HepG2 (cell line): ENCODE measurements at regions not wholly inside any gene's neighbourhood (a gene's known extent, or its start where the extent isn't known, plus 50 kb on each side); places are given as distances from the start of the nearest gene placed in this dataset.

ENCODE experiments used
- CEBPG ChIP-seq: IDR thresholded peaks from 2 replicates; pipeline ENCODE4 v1.6.1; 2016
- CENPX ChIP-seq: sonication (generic); formaldehyde crosslinking; IDR thresholded peaks from 2 replicates; pipeline ENCODE4 v1.9.0; 2021; ENCODE audit warnings: mild to moderate bottlenecking, missing genetic modification reagents, moderate library complexity
- ESRRA ChIP-seq: sonication (generic); formaldehyde crosslinking; IDR thresholded peaks from 2 replicates; pipeline ENCODE4 v1.5.1; 2020; ENCODE audit warnings: mild to moderate bottlenecking, low read depth, missing genetic modification reagents
- GABPB1 ChIP-seq: IDR thresholded peaks from 2 replicates; pipeline ENCODE4 v1.6.1; 2016; ENCODE audit warnings: mild to moderate bottlenecking, missing genetic modification reagents, moderate library complexity, missing compliant biosample characterization
- GATAD1 ChIP-seq: IDR thresholded peaks from 2 replicates; pipeline ENCODE4 v1.6.1; 2016; ENCODE audit warnings: missing genetic modification reagents, missing compliant biosample characterization
- GLI4 ChIP-seq: sonication (generic); formaldehyde crosslinking; IDR thresholded peaks from 2 replicates; pipeline ENCODE4 v1.5.1; 2020; ENCODE audit warnings: missing genetic modification reagents, mild to moderate bottlenecking, moderate library complexity, borderline replicate concordance
- HMG20A ChIP-seq: IDR thresholded peaks from 2 replicates; pipeline ENCODE4 v1.6.1; 2016; ENCODE audit warnings: borderline replicate concordance
- HNRNPLL ChIP-seq: fragments of 200-400 bp; formaldehyde crosslinking; IDR thresholded peaks from 2 replicates; pipeline ENCODE4 v1.6.1; 2017; ENCODE audit warnings: mild to moderate bottlenecking, low read depth, low read length; ENCODE audit not compliant: poor library complexity, severe bottlenecking
- KAT8 ChIP-seq: IDR thresholded peaks from 2 replicates; pipeline ENCODE4 v1.6.1; 2016; ENCODE audit warnings: missing genetic modification reagents, missing compliant biosample characterization
- MIER2 ChIP-seq: IDR thresholded peaks from 2 replicates; pipeline ENCODE4 v1.6.1; 2016; ENCODE audit warnings: missing biosample characterization, missing genetic modification reagents
- NBN ChIP-seq: fragments of 450-650 bp; conservative IDR thresholded peaks from 2 replicates; pipeline ENCODE4 v1.6.1; 2017
- SAP130 ChIP-seq: IDR thresholded peaks from 2 replicates; pipeline ENCODE4 v1.6.1; 2016; ENCODE audit warnings: low read depth
- SNAI1 ChIP-seq: sonication (generic); formaldehyde crosslinking; IDR thresholded peaks from 2 replicates; pipeline ENCODE4 v1.5.0; 2020; ENCODE audit warnings: mild to moderate bottlenecking, missing genetic modification reagents, borderline replicate concordance
- SSRP1 ChIP-seq: IDR thresholded peaks from 2 replicates; pipeline ENCODE4 v1.6.1; 2016; ENCODE audit warnings: control low read depth
- TBL1XR1 ChIP-seq: fragments of 150-350 bp; IDR thresholded peaks from 2 replicates; pipeline ENCODE4 v1.6.1; 2014; ENCODE audit warnings: borderline replicate concordance, low read length; ENCODE audit not compliant: partially characterized antibody
- THYN1 ChIP-seq: sonication (generic); formaldehyde crosslinking; IDR thresholded peaks from 2 replicates; pipeline ENCODE4 v1.8.1; 2023; ENCODE audit warnings: low read depth, mild to moderate bottlenecking, moderate library complexity, missing genetic modification reagents, borderline replicate concordance
- ZNF556 ChIP-seq: sonication (generic); formaldehyde crosslinking; IDR thresholded peaks from 2 replicates; pipeline ENCODE4 v1.4.0; 2020; ENCODE audit warnings: mild to moderate bottlenecking, missing genetic modification reagents, borderline replicate concordance
- ZNF746 ChIP-seq: sonication (generic); formaldehyde crosslinking; IDR thresholded peaks from 2 replicates; pipeline ENCODE4 v1.8.0; 2022; ENCODE audit warnings: mild to moderate bottlenecking, missing genetic modification reagents
- ZNF788 ChIP-seq: sonication (generic); formaldehyde crosslinking; IDR thresholded peaks from 2 replicates; pipeline ENCODE4 v1.5.0; 2020; ENCODE audit warnings: mild to moderate bottlenecking, missing genetic modification reagents, borderline replicate concordance
- TF ChIP-seq, protein P1 (sequence below): sonication (generic); formaldehyde crosslinking; IDR thresholded peaks from 2 replicates; pipeline ENCODE4 v1.4.0; 2020; ENCODE audit warnings: mild to moderate bottlenecking, missing genetic modification reagents, borderline replicate concordance
- TF ChIP-seq, protein P2 (sequence below): sonication (generic); formaldehyde crosslinking; IDR thresholded peaks from 2 replicates; pipeline ENCODE4 v1.8.1; 2022; ENCODE audit warnings: mild to moderate bottlenecking, missing genetic modification reagents
- TF ChIP-seq, protein P3 (sequence below): sonication (generic); formaldehyde crosslinking; IDR thresholded peaks from 2 replicates; pipeline ENCODE4 v1.8.1; 2023; ENCODE audit warnings: missing genetic modification reagents, inconsistent platforms, borderline replicate concordance
- TF ChIP-seq, protein P4 (sequence below): sonication (generic); formaldehyde crosslinking; IDR thresholded peaks from 2 replicates; pipeline ENCODE4 v1.4.0; 2020; ENCODE audit warnings: missing genetic modification reagents, borderline replicate concordance

DNA sequence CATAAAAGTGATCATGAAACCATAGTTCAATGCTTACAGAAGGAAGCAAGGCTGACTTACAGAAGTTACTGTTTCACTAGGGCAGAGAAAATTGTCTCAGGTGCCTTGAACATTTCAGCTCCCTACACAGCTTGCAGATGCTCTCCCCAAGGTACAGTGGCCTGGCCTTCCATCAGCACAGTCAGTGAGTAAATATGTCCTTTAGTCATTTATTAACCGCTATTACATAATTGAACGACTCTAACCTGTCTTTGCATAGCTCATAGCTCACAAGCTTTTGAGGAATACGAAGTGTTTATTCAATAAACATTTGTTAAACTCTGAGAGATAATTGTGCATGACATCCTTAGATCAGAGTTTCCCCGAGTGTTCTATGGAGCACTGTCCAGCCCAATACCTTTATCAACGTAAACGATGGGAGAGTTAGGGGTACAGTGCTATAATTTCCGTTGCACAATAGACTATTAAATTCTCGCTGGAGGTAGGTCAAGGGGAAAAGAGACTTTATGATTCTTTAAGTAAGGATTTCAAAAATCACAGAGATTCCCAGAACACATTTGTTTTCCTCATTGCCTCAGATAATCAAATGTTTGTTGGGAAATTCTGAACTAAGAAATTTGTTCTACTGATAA is 677.8 kb downstream of the TSN start (continued):
- peak; percentile 91 for TF ChIP-seq HMG20A (CRISPR knock-in tag)
- peak; percentile 55 for TF ChIP-seq CEBPG (CRISPR knock-in tag)
- TF ChIP-seq, protein P1, sequence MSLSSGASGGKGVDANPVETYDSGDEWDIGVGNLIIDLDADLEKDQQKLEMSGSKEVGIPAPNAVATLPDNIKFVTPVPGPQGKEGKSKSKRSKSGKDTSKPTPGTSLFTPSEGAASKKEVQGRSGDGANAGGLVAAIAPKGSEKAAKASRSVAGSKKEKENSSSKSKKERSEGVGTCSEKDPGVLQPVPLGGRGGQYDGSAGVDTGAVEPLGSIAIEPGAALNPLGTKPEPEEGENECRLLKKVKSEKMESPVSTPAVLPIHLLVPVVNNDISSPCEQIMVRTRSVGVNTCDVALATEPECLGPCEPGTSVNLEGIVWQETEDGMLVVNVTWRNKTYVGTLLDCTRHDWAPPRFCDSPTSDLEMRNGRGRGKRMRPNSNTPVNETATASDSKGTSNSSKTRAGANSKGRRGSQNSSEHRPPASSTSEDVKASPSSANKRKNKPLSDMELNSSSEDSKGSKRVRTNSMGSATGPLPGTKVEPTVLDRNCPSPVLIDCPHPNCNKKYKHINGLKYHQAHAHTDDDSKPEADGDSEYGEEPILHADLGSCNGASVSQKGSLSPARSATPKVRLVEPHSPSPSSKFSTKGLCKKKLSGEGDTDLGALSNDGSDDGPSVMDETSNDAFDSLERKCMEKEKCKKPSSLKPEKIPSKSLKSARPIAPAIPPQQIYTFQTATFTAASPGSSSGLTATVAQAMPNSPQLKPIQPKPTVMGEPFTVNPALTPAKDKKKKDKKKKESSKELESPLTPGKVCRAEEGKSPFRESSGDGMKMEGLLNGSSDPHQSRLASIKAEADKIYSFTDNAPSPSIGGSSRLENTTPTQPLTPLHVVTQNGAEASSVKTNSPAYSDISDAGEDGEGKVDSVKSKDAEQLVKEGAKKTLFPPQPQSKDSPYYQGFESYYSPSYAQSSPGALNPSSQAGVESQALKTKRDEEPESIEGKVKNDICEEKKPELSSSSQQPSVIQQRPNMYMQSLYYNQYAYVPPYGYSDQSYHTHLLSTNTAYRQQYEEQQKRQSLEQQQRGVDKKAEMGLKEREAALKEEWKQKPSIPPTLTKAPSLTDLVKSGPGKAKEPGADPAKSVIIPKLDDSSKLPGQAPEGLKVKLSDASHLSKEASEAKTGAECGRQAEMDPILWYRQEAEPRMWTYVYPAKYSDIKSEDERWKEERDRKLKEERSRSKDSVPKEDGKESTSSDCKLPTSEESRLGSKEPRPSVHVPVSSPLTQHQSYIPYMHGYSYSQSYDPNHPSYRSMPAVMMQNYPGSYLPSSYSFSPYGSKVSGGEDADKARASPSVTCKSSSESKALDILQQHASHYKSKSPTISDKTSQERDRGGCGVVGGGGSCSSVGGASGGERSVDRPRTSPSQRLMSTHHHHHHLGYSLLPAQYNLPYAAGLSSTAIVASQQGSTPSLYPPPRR (CRISPR knock-in tag) = peak; percentile 93
- TF ChIP-seq, protein P2, sequence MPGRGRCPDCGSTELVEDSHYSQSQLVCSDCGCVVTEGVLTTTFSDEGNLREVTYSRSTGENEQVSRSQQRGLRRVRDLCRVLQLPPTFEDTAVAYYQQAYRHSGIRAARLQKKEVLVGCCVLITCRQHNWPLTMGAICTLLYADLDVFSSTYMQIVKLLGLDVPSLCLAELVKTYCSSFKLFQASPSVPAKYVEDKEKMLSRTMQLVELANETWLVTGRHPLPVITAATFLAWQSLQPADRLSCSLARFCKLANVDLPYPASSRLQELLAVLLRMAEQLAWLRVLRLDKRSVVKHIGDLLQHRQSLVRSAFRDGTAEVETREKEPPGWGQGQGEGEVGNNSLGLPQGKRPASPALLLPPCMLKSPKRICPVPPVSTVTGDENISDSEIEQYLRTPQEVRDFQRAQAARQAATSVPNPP = peak; percentile 71; the same call in 1 of the 2 replicates
- peak; percentile 95 for TF ChIP-seq TBL1XR1
- TF ChIP-seq ESRRA (CRISPR knock-in tag) = no peak; the same call in 1 of the 2 replicates
- TF ChIP-seq KAT8 = peak; percentile 79
- TF ChIP-seq SSRP1 = peak; percentile 89; the same call in 1 of the 2 replicates
- no peak for TF ChIP-seq ZNF746 (CRISPR knock-in tag)
- no peak for TF ChIP-seq CENPX
- 0 out of 2 replicates have a peak, but pooled peaks have one; percentile 50 for TF ChIP-seq GATAD1 (CRISPR knock-in tag)
- TF ChIP-seq MIER2 (CRISPR knock-in tag) = peak; percentile 67; the same call in 1 of the 2 replicates
- TF ChIP-seq THYN1 (CRISPR knock-in tag) = no peak
- no peak for TF ChIP-seq NBN
- TF ChIP-seq SNAI1 (CRISPR knock-in tag) = no peak
- TF ChIP-seq, protein P3, sequence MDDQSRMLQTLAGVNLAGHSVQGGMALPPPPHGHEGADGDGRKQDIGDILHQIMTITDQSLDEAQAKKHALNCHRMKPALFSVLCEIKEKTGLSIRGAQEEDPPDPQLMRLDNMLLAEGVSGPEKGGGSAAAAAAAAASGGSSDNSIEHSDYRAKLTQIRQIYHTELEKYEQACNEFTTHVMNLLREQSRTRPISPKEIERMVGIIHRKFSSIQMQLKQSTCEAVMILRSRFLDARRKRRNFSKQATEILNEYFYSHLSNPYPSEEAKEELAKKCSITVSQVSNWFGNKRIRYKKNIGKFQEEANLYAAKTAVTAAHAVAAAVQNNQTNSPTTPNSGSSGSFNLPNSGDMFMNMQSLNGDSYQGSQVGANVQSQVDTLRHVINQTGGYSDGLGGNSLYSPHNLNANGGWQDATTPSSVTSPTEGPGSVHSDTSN = no peak
- TF ChIP-seq GLI4 (CRISPR knock-in tag) = no peak
- no peak for TF ChIP-seq GABPB1 (CRISPR knock-in tag)
- TF ChIP-seq ZNF788 = no peak
- TF ChIP-seq SAP130 (CRISPR knock-in tag) = peak; percentile 72
- TF ChIP-seq ZNF556 (CRISPR knock-in tag) = no peak; the same call in 1 of the 2 replicates
- TF ChIP-seq, protein P4, sequence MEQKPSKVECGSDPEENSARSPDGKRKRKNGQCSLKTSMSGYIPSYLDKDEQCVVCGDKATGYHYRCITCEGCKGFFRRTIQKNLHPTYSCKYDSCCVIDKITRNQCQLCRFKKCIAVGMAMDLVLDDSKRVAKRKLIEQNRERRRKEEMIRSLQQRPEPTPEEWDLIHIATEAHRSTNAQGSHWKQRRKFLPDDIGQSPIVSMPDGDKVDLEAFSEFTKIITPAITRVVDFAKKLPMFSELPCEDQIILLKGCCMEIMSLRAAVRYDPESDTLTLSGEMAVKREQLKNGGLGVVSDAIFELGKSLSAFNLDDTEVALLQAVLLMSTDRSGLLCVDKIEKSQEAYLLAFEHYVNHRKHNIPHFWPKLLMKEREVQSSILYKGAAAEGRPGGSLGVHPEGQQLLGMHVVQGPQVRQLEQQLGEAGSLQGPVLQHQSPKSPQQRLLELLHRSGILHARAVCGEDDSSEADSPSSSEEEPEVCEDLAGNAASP (CRISPR knock-in tag) = peak; percentile 63; the same call in 1 of the 2 replicates
- no peak for TF ChIP-seq HNRNPLL
